Hepatocyte (in vitro differentiated cells): ENCODE measurements at regions not wholly inside any gene's neighbourhood (a gene's known extent, or its start where the extent isn't known, plus 50 kb on each side); places are given as distances from the start of the nearest gene placed in this dataset.

Experiments used
- EZH2 ChIP-seq: fragments of 200-600 bp; sonication (generic); IDR thresholded peaks from 2 replicates; pipeline ENCODE4 v1.6.1; 2016; ENCODE audit warnings: antibody characterized with exemption, mild to moderate bottlenecking, borderline replicate concordance
- EZH2phosphoT487 ChIP-seq: fragments of 200-600 bp; sonication (generic); IDR thresholded peaks from one replicate; pipeline ENCODE4 v1.6.1; 2018; ENCODE audit warnings: antibody characterized with exemption, mild to moderate bottlenecking, low read depth, moderate library complexity; ENCODE audit not compliant: unreplicated experiment, severe bottlenecking
- TF ChIP-seq, protein P1 (sequence below): fragments of 200-600 bp; sonication (generic); IDR thresholded peaks from 2 replicates; pipeline ENCODE4 v1.5.1; 2016; ENCODE audit warnings: antibody characterized with exemption, mild to moderate bottlenecking; ENCODE audit not compliant: poor library complexity

DNA sequence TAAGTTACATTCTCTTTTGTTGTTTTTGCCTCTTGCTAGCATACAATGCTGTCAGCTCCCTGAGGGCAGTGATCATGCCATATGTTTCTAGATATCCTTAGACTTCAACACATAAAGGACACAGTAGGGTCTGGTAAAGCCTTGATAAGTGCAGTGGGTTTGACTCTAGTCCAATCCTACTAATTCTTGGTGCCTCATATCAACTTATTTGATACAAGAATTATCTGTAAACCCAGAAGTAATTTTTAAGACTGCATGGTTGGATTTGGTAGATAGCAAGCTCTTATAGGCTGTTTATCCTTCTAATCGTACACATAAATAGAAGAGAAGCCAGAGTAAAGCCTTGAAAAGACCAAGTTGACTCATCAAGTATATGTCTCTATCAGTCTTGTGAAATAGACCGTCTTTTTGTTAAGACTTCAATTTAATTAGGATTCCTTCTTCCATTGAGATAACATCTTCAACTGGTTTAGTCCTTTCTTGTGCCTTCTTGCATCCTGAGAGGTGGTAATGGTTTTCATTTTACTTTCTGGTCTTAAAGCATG lies 265.6 kb upstream of the CDIN1 start:
- TF ChIP-seq, protein P1, sequence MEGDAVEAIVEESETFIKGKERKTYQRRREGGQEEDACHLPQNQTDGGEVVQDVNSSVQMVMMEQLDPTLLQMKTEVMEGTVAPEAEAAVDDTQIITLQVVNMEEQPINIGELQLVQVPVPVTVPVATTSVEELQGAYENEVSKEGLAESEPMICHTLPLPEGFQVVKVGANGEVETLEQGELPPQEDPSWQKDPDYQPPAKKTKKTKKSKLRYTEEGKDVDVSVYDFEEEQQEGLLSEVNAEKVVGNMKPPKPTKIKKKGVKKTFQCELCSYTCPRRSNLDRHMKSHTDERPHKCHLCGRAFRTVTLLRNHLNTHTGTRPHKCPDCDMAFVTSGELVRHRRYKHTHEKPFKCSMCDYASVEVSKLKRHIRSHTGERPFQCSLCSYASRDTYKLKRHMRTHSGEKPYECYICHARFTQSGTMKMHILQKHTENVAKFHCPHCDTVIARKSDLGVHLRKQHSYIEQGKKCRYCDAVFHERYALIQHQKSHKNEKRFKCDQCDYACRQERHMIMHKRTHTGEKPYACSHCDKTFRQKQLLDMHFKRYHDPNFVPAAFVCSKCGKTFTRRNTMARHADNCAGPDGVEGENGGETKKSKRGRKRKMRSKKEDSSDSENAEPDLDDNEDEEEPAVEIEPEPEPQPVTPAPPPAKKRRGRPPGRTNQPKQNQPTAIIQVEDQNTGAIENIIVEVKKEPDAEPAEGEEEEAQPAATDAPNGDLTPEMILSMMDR, result no peak
- TF ChIP-seq EZH2phosphoT487 (no peak), EZH2 (no peak)
